Spleen (tissue), 11 donors: ENCODE measurements at regions not wholly inside any gene's neighbourhood (a gene's known extent, or its start where the extent isn't known, plus 50 kb on each side); places are given as distances from the start of the nearest gene placed in this dataset.
A peak's percentile ranks its signal among the peaks of the same experiment; 100 is the strongest.

ENCODE experiments used
- DNase-seq: peaks from one replicate; pipeline ENCODE4 v3.0.0-alpha.2; 2020
- H3K27ac ChIP-seq, 8 donors: fragments of 200-600 bp; sonication (generic) in 7 of 8; 1 replicate in 4 of 8; 2 replicates in 4 of 8; pipeline versions ENCODE4 v1.5.0 to v1.8.0; 2016 to 2021; ENCODE audit warnings: inconsistent platforms in 4 of 8, mild to moderate bottlenecking in 4 of 8, moderate library complexity in 1 of 8
- H3K27me3 ChIP-seq, 7 donors: fragments of 200-600 bp; sonication (generic) in 6 of 7; replicated peaks in 1 of 7; 1 replicate in 4 of 7; 2 replicates in 3 of 7; pipeline versions ENCODE4 v1.5.0 to v1.8.0; 2016 to 2021; ENCODE audit warnings: inconsistent platforms in 3 of 7, mild to moderate bottlenecking in 1 of 7
- H3K36me3 ChIP-seq, 6 donors: fragments of 200-600 bp; sonication (generic) in 5 of 6; 1 replicate in 4 of 6; 2 replicates in 2 of 6; pipeline versions ENCODE4 v1.5.0 to v1.8.0; 2016 to 2021; ENCODE audit warnings: inconsistent platforms in 2 of 6
- H3K4me1 ChIP-seq, 6 donors: fragments of 200-600 bp; sonication (generic) in 5 of 6; 1 replicate in 3 of 6; 2 replicates in 3 of 6; pipeline versions ENCODE4 v1.5.0 to v1.8.0; 2016 to 2021; ENCODE audit warnings: inconsistent platforms in 3 of 6
- H3K4me3 ChIP-seq, 8 donors: fragments of 200-600 bp; sonication (generic) in 7 of 8; 1 replicate in 4 of 8; 2 replicates in 4 of 8; pipeline versions ENCODE4 v1.5.0 to v1.8.0; 2016 to 2021; ENCODE audit warnings: inconsistent platforms in 4 of 8, mild to moderate bottlenecking in 4 of 8, moderate library complexity in 2 of 8
- H3K9me3 ChIP-seq, 8 donors: fragments of 200-600 bp; sonication (generic) in 7 of 8; 1 replicate in 4 of 8; 2 replicates in 4 of 8; pipeline versions ENCODE4 v1.5.0 to v1.8.0; 2016 to 2021; ENCODE audit warnings: inconsistent platforms in 4 of 8
- CTCF ChIP-seq, 11 experiments: fragments of 200-600 bp in 7 of 11; fragments of 450-650 bp in 4 of 11; sonication (generic) in 4 of 11; IDR thresholded peaks in 8 of 11; conservative IDR thresholded peaks in 3 of 11; 1 replicate in 7 of 11; 2 replicates in 4 of 11; pipeline versions ENCODE4 v1.4.0 to v1.8.0; 2016 to 2021; ENCODE audit warnings: antibody characterized with exemption in 11 of 11, inconsistent platforms in 4 of 11, mild to moderate bottlenecking in 1 of 11
- POLR2A ChIP-seq, 3 donors: fragments of 450-650 bp; IDR thresholded peaks; one replicate each; pipeline ENCODE4 v1.5.1; 2017; ENCODE audit warnings: antibody characterized with exemption in 3 of 3, mild to moderate bottlenecking in 1 of 3
- POLR2AphosphoS5 ChIP-seq, 3 donors: sonication (generic); formaldehyde crosslinking; IDR thresholded peaks; one replicate each; pipeline ENCODE4 v1.5.1; 2017; ENCODE audit warnings: antibody characterized with exemption in 3 of 3
- WGBS, 5 donors: extraction: QIAGEN DNeasy Blood & Tissue Kit in 3 of 5; methylation state at CpG; one replicate each; pipeline versions ENCODE4 v1.1.5 to v1.1.7; 2013 to 2018; 5-methylcytosine and 5-hydroxymethylcytosine counted together
- intact Hi-C: fragments of 100-400 bp; cut with DNase I; formaldehyde crosslinking; loops from one replicate; pipeline ENCODE4 v1.15.0; 2023; ENCODE audit warnings: low total_unique reads
- donor health status: healthy with polysubstance abuse.
- donor health status: DM: no; HTN: no; CAD: no; lungs with moderate emphysema.
- donor health status: DM: no; HTN: no; CAD: no.
- donor health status: Bipolar disorder and iron deficiency.
- donor health status: healthy.
- donor health status: DM: no; HTN: no; CAD: no.
- donor health status: DM: yes; HTN: yes; CAD: no.

DNA sequence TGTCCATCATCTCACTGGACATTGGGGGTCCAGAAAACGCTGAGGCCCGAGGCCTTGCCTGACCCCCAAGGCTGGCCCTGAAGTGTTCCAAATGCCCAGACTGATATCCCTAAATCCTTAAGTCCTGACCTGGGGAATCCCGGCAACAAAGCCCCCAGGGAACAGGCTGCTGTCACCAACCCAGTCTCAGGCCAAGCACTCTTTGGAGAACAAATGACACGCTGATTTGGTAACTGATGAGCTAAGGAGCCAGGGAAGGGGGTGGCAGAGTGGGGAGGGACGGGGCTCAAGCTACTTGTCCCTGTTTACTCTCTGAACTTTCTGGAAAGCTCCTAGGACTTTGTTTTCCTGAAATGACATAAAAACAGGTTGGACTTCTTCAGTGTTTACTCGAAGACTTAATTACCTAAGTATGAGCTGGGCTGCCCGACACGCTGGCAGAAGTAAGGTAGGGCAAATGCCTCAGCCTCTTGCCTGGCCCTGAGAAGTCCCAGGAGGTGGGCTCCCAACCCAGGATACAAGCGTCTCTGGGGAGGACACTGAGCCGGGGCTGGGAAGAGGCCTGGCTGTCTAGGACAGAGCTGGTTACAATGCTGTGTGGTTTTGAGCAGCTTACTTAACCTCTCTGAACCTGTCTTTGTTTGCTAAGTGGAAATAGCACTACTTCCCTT lies 105.5 kb upstream of the GLI2 start:
- Histone ChIP-seq H3K4me3 (no peak overlapping the region), H3K27me3 (peaks cover 0 to 15% (median 0%) of the 10 kb centered on the region in 7 donors), H3K27ac (no peak overlapping the region), H3K36me3 (no peaks in the 10 kb centered on the region), H3K4me1 (no peaks in the 10 kb centered on the region), H3K9me3 (peaks cover 0 to 7% (median 0%) of the 10 kb centered on the region in 8 donors)
- TF ChIP-seq CTCF (IDR thresholded peaks at IDR 0.05 in 8 of 11, conservative IDR thresholded peaks at IDR 0.05 in 3 of 11) (no peak), POLR2A (IDR thresholded peaks at IDR 0.05) (no peak), POLR2AphosphoS5 (IDR thresholded peaks at IDR 0.05) (no peak)
- peak; percentile 51 for DNase-seq
- WGBS, 5 donors = 85 to 92% (median 87%) methylated on average over 10 of the region's 10 CpGs
- intact Hi-C loops = no loop called here

GRCh38 chr2:120631236-120631635 lies 104.4 kb upstream of the GLI2 start:
- Histone ChIP-seq H3K27ac (no peak overlapping the region), H3K36me3 (no peaks in the 10 kb centered on the region), H3K27me3 (peaks cover 0 to 6% (median 0%) of the 10 kb centered on the region in 7 donors), H3K4me1 (no peaks in the 10 kb centered on the region), H3K4me3 (no peak overlapping the region), H3K9me3 (peaks cover 0 to 7% (median 0%) of the 10 kb centered on the region in 8 donors)
- TF ChIP-seq POLR2AphosphoS5 (IDR thresholded peaks at IDR 0.05) (no peak), CTCF (IDR thresholded peaks at IDR 0.05 in 8 of 11, conservative IDR thresholded peaks at IDR 0.05 in 3 of 11) (no peak), POLR2A (IDR thresholded peaks at IDR 0.05) (no peak)
- intact Hi-C loops = no loop called here
- WGBS, 5 donors = 69 to 89% (median 76%) methylated on average over 4 of the region's 4 CpGs
- peak; percentile 66 for DNase-seq

DNA sequence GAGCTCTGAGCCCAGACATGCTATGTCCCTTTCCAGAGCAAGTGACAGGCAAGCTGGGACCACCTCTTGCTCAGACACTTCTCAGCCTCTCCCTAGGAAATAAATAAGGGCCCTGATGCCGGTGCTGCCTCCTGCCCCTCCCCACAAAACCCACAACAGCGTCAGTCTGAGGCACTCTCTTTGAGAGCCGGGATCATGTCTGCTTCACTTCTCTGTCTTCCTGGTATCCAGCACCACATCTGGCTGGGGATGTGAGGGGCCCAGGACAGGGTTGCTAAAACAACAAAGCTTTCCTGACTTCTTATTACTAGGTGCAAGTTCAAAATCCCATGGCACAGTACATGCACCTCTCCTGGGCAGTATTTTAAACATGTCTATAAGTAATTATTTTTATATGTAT lies 103.9 kb upstream of the GLI2 start:
- Histone ChIP-seq H3K27ac (no peak overlapping the region), H3K4me1 (no peaks in the 10 kb centered on the region), H3K4me3 (no peak overlapping the region), H3K27me3 (peaks cover 0 to 6% (median 0%) of the 10 kb centered on the region in 7 donors), H3K9me3 (peaks cover 0 to 7% (median 0%) of the 10 kb centered on the region in 8 donors), H3K36me3 (no peaks in the 10 kb centered on the region)
- 39 to 55% (median 44%) methylated on average over 3 of the region's 3 CpGs for WGBS, 5 donors
- intact Hi-C loops = no loop called here
- no peak for TF ChIP-seq POLR2AphosphoS5 (IDR thresholded peaks at IDR 0.05)
- no peak for TF ChIP-seq CTCF (IDR thresholded peaks at IDR 0.05 in 8 of 11, conservative IDR thresholded peaks at IDR 0.05 in 3 of 11)
- no peak for TF ChIP-seq POLR2A (IDR thresholded peaks at IDR 0.05)
- no peak for DNase-seq

DNA sequence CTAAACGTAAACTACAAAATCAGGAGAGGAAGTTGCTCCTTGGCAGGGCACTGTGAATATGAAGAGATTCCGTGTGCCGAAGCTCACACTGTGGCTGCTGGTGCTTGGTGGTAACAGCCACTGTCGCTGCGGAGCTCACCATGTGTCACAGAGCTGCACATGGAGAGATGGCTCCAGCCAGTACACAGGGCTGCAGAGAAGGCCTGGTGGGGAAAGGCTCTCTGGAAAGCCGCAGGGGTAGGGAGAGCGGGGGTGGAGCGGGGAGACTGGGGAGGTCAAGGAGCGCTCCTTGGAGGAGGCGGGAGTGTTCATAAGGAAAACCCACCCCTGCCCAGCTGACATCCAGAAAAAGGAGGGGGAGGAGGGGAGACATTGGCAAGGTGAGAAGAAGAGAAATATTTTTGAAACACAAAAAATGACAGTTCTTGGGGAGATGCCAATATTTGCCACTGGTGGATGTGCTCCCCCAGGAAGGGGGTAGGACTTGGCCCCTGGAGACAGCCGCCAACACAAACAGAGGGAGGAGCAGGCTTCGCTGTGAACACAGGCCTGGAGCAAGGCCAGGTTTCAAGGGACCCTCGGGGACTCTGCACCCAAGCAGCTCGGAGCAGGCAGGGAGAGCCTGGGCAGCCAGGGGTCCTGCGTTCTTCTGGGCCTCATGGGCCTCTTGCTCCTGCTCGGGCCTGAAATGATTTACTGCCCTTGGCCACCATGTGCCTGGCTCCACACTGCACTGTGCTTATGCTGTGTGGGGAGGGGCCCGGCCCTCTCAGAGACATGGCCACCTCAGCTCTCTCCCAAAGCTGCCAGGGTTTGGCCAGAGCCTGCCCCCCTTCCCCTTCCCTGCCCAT lies 102.6 kb upstream of the GLI2 start:
- no peaks in the 10 kb centered on the region for H3K4me1 ChIP-seq
- no peak for TF ChIP-seq CTCF (IDR thresholded peaks at IDR 0.05 in 8 of 11, conservative IDR thresholded peaks at IDR 0.05 in 3 of 11)
- no peak for TF ChIP-seq POLR2AphosphoS5 (IDR thresholded peaks at IDR 0.05)
- no peak for TF ChIP-seq POLR2A (IDR thresholded peaks at IDR 0.05)
- intact Hi-C loops = no loop called here
- no peak overlapping the region for H3K27ac ChIP-seq
- no peak overlapping the region for H3K4me3 ChIP-seq
- H3K36me3 ChIP-seq = no peaks in the 10 kb centered on the region
- DNase-seq = peak; percentile 64
- peaks cover 0 to 6% (median 0%) of the 10 kb centered on the region in 8 donors for H3K9me3 ChIP-seq
- peaks cover 0 to 6% (median 0%) of the 10 kb centered on the region in 7 donors for H3K27me3 ChIP-seq
- WGBS, 5 donors = 80 to 83% (median 81%) methylated on average over 16 to 17 of the region's 17 CpGs
